ENCODE measurements at regions not wholly inside any gene's neighbourhood (a gene's known extent, or its start where the extent isn't known, plus 50 kb on each side); places are given as distances from the start of the nearest gene placed in this dataset.

DNA sequence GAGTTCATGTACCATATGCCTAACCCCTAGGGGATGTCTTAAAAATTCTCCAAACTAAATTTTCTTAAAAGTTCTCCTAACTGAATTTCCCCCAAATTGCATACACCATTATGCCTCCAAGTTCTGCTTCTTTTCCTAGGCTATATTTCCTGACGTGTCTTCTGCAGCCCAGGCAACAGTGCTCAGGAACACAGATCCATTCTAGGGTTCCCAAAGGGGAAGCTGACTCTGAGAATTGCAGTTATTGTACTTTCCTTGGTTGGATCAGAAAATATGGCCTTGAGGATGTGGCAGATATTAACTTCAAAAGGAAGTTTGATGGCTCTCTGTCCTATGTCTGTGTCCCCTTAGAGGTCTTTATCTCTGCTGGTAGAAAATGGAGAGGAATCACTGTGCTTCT, 124.3 kb downstream of the TMEM17 start:
- H2BK5ac ChIP-seq (ENCODE audit: low read depth, low read length, poor library complexity): no peak overlapping the region
- peak overlapping the region; percentile 77 for H3K27ac ChIP-seq (ENCODE audit: low read depth, low read length)
- H2BK12ac ChIP-seq (ENCODE audit: low read length): peak overlapping the region; percentile 65
- peak in 1 of 2 donors; percentile 13 for DNase-seq
- H3K79me1 ChIP-seq (ENCODE audit: low read length): peaks cover 9% of the 10 kb centered on the region
- no peak overlapping the region for H3K4me3 ChIP-seq (ENCODE audit: low read depth, low read length)
- H3K23ac ChIP-seq (ENCODE audit: low read length): no peak overlapping the region
- H4K12ac ChIP-seq (ENCODE audit: low read depth, low read length): no peak overlapping the region
- H3K79me2 ChIP-seq (ENCODE audit: control insufficient read depth, insufficient read depth, low read length, poor library complexity): no peaks in the 10 kb centered on the region
- H3K18ac ChIP-seq (ENCODE audit: low read length): no peak overlapping the region
- no peak overlapping the region for H2BK120ac ChIP-seq (ENCODE audit: insufficient read depth, low read length, poor library complexity)
- no peaks in the 10 kb centered on the region for H3K36me3 ChIP-seq (ENCODE audit: control insufficient read depth in 1 of 2, insufficient read depth in 2 of 2, low read length in 2 of 2)
- no peak overlapping the region for H2AK5ac ChIP-seq (ENCODE audit: low read length)
- no peak overlapping the region for H3K4ac ChIP-seq (ENCODE audit: low read depth, low read length)
- H3K14ac ChIP-seq (ENCODE audit: low read length): no peak overlapping the region
- no peak overlapping the region for H3K9ac ChIP-seq (ENCODE audit: low read length)
- no CpG with 5 or more reads among the region's 1 CpG for WGBS (ENCODE audit: extremely low coverage, insufficient coverage, insufficient read length)
- H3K9me3 ChIP-seq (ENCODE audit: insufficient read depth, low read depth, low read length): peaks cover 4% of the 10 kb centered on the region
- no peak overlapping the region for H4K8ac ChIP-seq (ENCODE audit: low read depth, low read length)
- no peaks in the 10 kb centered on the region for H3K27me3 ChIP-seq (ENCODE audit: insufficient read depth, low read length)
- H4K91ac ChIP-seq (ENCODE audit: low read depth, low read length): no peak overlapping the region
- H3K4me2 ChIP-seq (ENCODE audit: low read length): no peak overlapping the region
- H2AFZ ChIP-seq (ENCODE audit: insufficient read depth, low read length, poor library complexity): no peak overlapping the region
- H3K4me1 ChIP-seq (ENCODE audit: control insufficient read depth in 1 of 2, insufficient read depth in 2 of 2, low read length in 2 of 2): peaks cover 7 to 8% of the 10 kb centered on the region in 2 experiments

DNA sequence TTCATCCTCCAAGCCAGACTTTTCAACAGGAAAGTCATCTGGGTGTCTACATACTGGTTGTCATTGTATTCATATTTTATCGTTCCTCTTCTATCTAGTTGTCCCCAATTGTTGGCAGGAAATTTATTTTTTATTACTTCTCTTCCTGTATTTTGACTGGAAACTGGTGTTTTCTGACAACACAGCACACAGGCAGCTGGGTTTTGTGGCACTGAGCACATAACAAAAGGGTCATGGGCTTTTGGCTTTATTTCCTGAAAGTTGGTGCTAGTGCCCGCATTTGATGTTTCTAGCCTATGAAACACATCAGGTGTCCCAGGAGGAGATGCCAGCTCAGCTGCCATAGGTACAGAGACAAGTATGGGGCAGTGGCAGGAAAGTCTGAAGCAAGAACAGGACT, 126.4 kb downstream of the TMEM17 start:
- H2BK120ac ChIP-seq (ENCODE audit: insufficient read depth, low read length, poor library complexity): no peak overlapping the region
- H4K12ac ChIP-seq (ENCODE audit: low read depth, low read length): no peak overlapping the region
- no peak overlapping the region for H3K4me2 ChIP-seq (ENCODE audit: low read length)
- no peak overlapping the region for H3K27ac ChIP-seq (ENCODE audit: low read depth, low read length)
- no peaks in the 10 kb centered on the region for H3K9me3 ChIP-seq (ENCODE audit: insufficient read depth, low read depth, low read length)
- peak overlapping the region; percentile 69 for H2BK12ac ChIP-seq (ENCODE audit: low read length)
- no peak overlapping the region for H3K4me3 ChIP-seq (ENCODE audit: low read depth, low read length)
- no peaks in the 10 kb centered on the region for H3K27me3 ChIP-seq (ENCODE audit: insufficient read depth, low read length)
- no peak overlapping the region for H3K14ac ChIP-seq (ENCODE audit: low read length)
- no peaks in the 10 kb centered on the region for H3K79me2 ChIP-seq (ENCODE audit: control insufficient read depth, insufficient read depth, low read length, poor library complexity)
- no peak overlapping the region for H3K18ac ChIP-seq (ENCODE audit: low read length)
- H3K23ac ChIP-seq (ENCODE audit: low read length): no peak overlapping the region
- H2AFZ ChIP-seq (ENCODE audit: insufficient read depth, low read length, poor library complexity): no peak overlapping the region
- no peak overlapping the region for H4K91ac ChIP-seq (ENCODE audit: low read depth, low read length)
- peaks cover 9% of the 10 kb centered on the region for H3K79me1 ChIP-seq (ENCODE audit: low read length)
- no CpG with 5 or more reads among the region's 2 CpGs for WGBS (ENCODE audit: extremely low coverage, insufficient coverage, insufficient read length)
- DNase-seq: no peak
- H3K36me3 ChIP-seq (ENCODE audit: control insufficient read depth in 1 of 2, insufficient read depth in 2 of 2, low read length in 2 of 2): no peaks in the 10 kb centered on the region
- no peak overlapping the region for H4K8ac ChIP-seq (ENCODE audit: low read depth, low read length)
- no peak overlapping the region for H2AK5ac ChIP-seq (ENCODE audit: low read length)
- no peak overlapping the region for H3K4ac ChIP-seq (ENCODE audit: low read depth, low read length)
- H3K9ac ChIP-seq (ENCODE audit: low read length): no peak overlapping the region
- peaks cover 7 to 8% of the 10 kb centered on the region in 2 experiments for H3K4me1 ChIP-seq (ENCODE audit: control insufficient read depth in 1 of 2, insufficient read depth in 2 of 2, low read length in 2 of 2)
- no peak overlapping the region for H2BK5ac ChIP-seq (ENCODE audit: low read depth, low read length, poor library complexity)

GRCh38 chr2:62375113-62375420, 130.9 kb downstream of the TMEM17 start:
- no peaks in the 10 kb centered on the region for H3K79me1 ChIP-seq (ENCODE audit: low read length)
- H4K12ac ChIP-seq (ENCODE audit: low read depth, low read length): no peak overlapping the region
- peaks cover 0 to 2% of the 10 kb centered on the region in 2 experiments for H3K4me1 ChIP-seq (ENCODE audit: control insufficient read depth in 1 of 2, insufficient read depth in 2 of 2, low read length in 2 of 2)
- H4K8ac ChIP-seq (ENCODE audit: low read depth, low read length): no peak overlapping the region
- no peak overlapping the region for H4K91ac ChIP-seq (ENCODE audit: low read depth, low read length)
- no peak overlapping the region for H3K4me2 ChIP-seq (ENCODE audit: low read length)
- DNase-seq: no peak
- H2BK5ac ChIP-seq (ENCODE audit: low read depth, low read length, poor library complexity): no peak overlapping the region
- H3K27me3 ChIP-seq (ENCODE audit: insufficient read depth, low read length): no peaks in the 10 kb centered on the region
- H3K9me3 ChIP-seq (ENCODE audit: insufficient read depth, low read depth, low read length): peaks cover 4% of the 10 kb centered on the region
- H3K4me3 ChIP-seq (ENCODE audit: low read depth, low read length): no peak overlapping the region
- WGBS (ENCODE audit: extremely low coverage, insufficient coverage, insufficient read length): no CpG with 5 or more reads among the region's 1 CpG
- H2AK5ac ChIP-seq (ENCODE audit: low read length): no peak overlapping the region
- no peaks in the 10 kb centered on the region for H3K79me2 ChIP-seq (ENCODE audit: control insufficient read depth, insufficient read depth, low read length, poor library complexity)
- no peak overlapping the region for H3K9ac ChIP-seq (ENCODE audit: low read length)
- H2BK12ac ChIP-seq (ENCODE audit: low read length): no peak overlapping the region
- no peak overlapping the region for H3K14ac ChIP-seq (ENCODE audit: low read length)
- H3K4ac ChIP-seq (ENCODE audit: low read depth, low read length): no peak overlapping the region
- H3K18ac ChIP-seq (ENCODE audit: low read length): no peak overlapping the region
- H3K27ac ChIP-seq (ENCODE audit: low read depth, low read length): no peak overlapping the region
- no peak overlapping the region for H2AFZ ChIP-seq (ENCODE audit: insufficient read depth, low read length, poor library complexity)
- no peak overlapping the region for H2BK120ac ChIP-seq (ENCODE audit: insufficient read depth, low read length, poor library complexity)
- H3K23ac ChIP-seq (ENCODE audit: low read length): no peak overlapping the region
- peaks cover 0 to 1% of the 10 kb centered on the region in 2 experiments for H3K36me3 ChIP-seq (ENCODE audit: control insufficient read depth in 1 of 2, insufficient read depth in 2 of 2, low read length in 2 of 2)

- H3K4me3 ChIP-seq (ENCODE audit: low read depth, low read length): no peak overlapping the region
- H3K4ac ChIP-seq (ENCODE audit: low read depth, low read length): no peak overlapping the region
- no peak overlapping the region for H2BK12ac ChIP-seq (ENCODE audit: low read length)
- H2AFZ ChIP-seq (ENCODE audit: insufficient read depth, low read length, poor library complexity): no peak overlapping the region
- H3K27ac ChIP-seq (ENCODE audit: low read depth, low read length): no peak overlapping the region
- H4K12ac ChIP-seq (ENCODE audit: low read depth, low read length): no peak overlapping the region
- H3K4me1 ChIP-seq (ENCODE audit: control insufficient read depth in 1 of 2, insufficient read depth in 2 of 2, low read length in 2 of 2): peaks cover 0 to 2% of the 10 kb centered on the region in 2 experiments
- H3K23ac ChIP-seq (ENCODE audit: low read length): no peak overlapping the region
- H4K91ac ChIP-seq (ENCODE audit: low read depth, low read length): no peak overlapping the region
- H3K9me3 ChIP-seq (ENCODE audit: insufficient read depth, low read depth, low read length): peaks cover 4% of the 10 kb centered on the region
- H3K27me3 ChIP-seq (ENCODE audit: insufficient read depth, low read length): no peaks in the 10 kb centered on the region
- no peaks in the 10 kb centered on the region for H3K79me2 ChIP-seq (ENCODE audit: control insufficient read depth, insufficient read depth, low read length, poor library complexity)
- no peak overlapping the region for H3K9ac ChIP-seq (ENCODE audit: low read length)
- H3K4me2 ChIP-seq (ENCODE audit: low read length): no peak overlapping the region
- H3K36me3 ChIP-seq (ENCODE audit: control insufficient read depth in 1 of 2, insufficient read depth in 2 of 2, low read length in 2 of 2): peaks cover 0 to 1% of the 10 kb centered on the region in 2 experiments
- H2AK5ac ChIP-seq (ENCODE audit: low read length): no peak overlapping the region
- H3K18ac ChIP-seq (ENCODE audit: low read length): no peak overlapping the region
- no peak overlapping the region for H2BK5ac ChIP-seq (ENCODE audit: low read depth, low read length, poor library complexity)
- H3K14ac ChIP-seq (ENCODE audit: low read length): no peak overlapping the region
- DNase-seq: no peak
- H2BK120ac ChIP-seq (ENCODE audit: insufficient read depth, low read length, poor library complexity): no peak overlapping the region
- no peaks in the 10 kb centered on the region for H3K79me1 ChIP-seq (ENCODE audit: low read length)
- H4K8ac ChIP-seq (ENCODE audit: low read depth, low read length): no peak overlapping the region
These were observed 131.5 kb downstream of the TMEM17 start for GRCh38 chr2:62374301-62375112.

All from trophoblast cell (in vitro differentiated cells and primary cell).